Parathyroid adenoma (tissue), 2 donors: ENCODE measurements at regions not wholly inside any gene's neighbourhood (a gene's known extent, or its start where the extent isn't known, plus 50 kb on each side); places are given as distances from the start of the nearest gene placed in this dataset.

Source experiments
- H2AFZ ChIP-seq: fragments of 300-600 bp; sonication (generic); one replicate; pipeline ENCODE4 v1.7.0; 2017; ENCODE audit warnings: antibody characterized with exemption, mild to moderate bottlenecking
- H3K27ac ChIP-seq: fragments of 300-600 bp; sonication (generic); one replicate; pipeline ENCODE4 v1.7.0; 2017
- H3K27me3 ChIP-seq: fragments of 300-600 bp; sonication (generic); one replicate; pipeline ENCODE4 v1.7.0; 2017; ENCODE audit warnings: low read length; ENCODE audit not compliant: control insufficient read depth, insufficient read depth
- H3K36me3 ChIP-seq: fragments of 300-600 bp; sonication (generic); one replicate; pipeline ENCODE4 v1.7.0; 2017; ENCODE audit warnings: low read length; ENCODE audit not compliant: control insufficient read depth, insufficient read depth
- H3K4me1 ChIP-seq: fragments of 300-600 bp; sonication (generic); one replicate; pipeline ENCODE4 v1.7.0; 2017; ENCODE audit warnings: control low read depth
- H3K4me2 ChIP-seq: fragments of 300-600 bp; sonication (generic); one replicate; pipeline ENCODE4 v1.7.0; 2017; ENCODE audit warnings: low read length
- H3K4me3 ChIP-seq: fragments of 300-600 bp; sonication (generic); one replicate; pipeline ENCODE4 v1.7.0; 2017; ENCODE audit warnings: low read depth, low read length
- H3K79me2 ChIP-seq: fragments of 300-600 bp; sonication (generic); one replicate; pipeline ENCODE4 v1.7.0; 2017; ENCODE audit warnings: control low read depth
- H3K9ac ChIP-seq: fragments of 300-600 bp; sonication (generic); one replicate; pipeline ENCODE4 v1.7.0; 2017; ENCODE audit warnings: mild to moderate bottlenecking
- H3K9me3 ChIP-seq: fragments of 300-600 bp; sonication (generic); one replicate; pipeline ENCODE4 v1.7.0; 2017; ENCODE audit warnings: low read length; ENCODE audit not compliant: control insufficient read depth
- CTCF ChIP-seq: fragments of 300-600 bp; sonication (generic); IDR thresholded peaks from one replicate; pipeline ENCODE4 v1.7.0; 2017; ENCODE audit warnings: antibody characterized with exemption, mild to moderate bottlenecking
- donor health status: primary hyperparathyroidism.

GRCh38 chr4:19346636-19347035, 905.1 kb upstream of the SLIT2 start:
- Histone ChIP-seq H3K27me3 (no peaks in the 10 kb centered on the region), H3K36me3 (no peaks in the 10 kb centered on the region), H3K27ac (no peak overlapping the region), H3K4me2 (no peak overlapping the region), H3K4me3 (no peak overlapping the region), H3K4me1 (no peaks in the 10 kb centered on the region), H3K9me3 (no peaks in the 10 kb centered on the region), H2AFZ (no peak overlapping the region), H3K9ac (no peak overlapping the region), H3K79me2 (no peaks in the 10 kb centered on the region)
- TF ChIP-seq CTCF: no peak

GRCh38 chr4:19329631-19330030, 922.1 kb upstream of the SLIT2 start:
- no peaks in the 10 kb centered on the region for H3K79me2 ChIP-seq
- no peaks in the 10 kb centered on the region for H3K9me3 ChIP-seq
- no peaks in the 10 kb centered on the region for H3K27me3 ChIP-seq
- H3K4me3 ChIP-seq: no peak overlapping the region
- no peaks in the 10 kb centered on the region for H3K4me1 ChIP-seq
- no peaks in the 10 kb centered on the region for H3K36me3 ChIP-seq
- no peak for TF ChIP-seq CTCF
- no peak overlapping the region for H2AFZ ChIP-seq
- H3K27ac ChIP-seq: no peak overlapping the region
- no peak overlapping the region for H3K4me2 ChIP-seq
- no peak overlapping the region for H3K9ac ChIP-seq

GRCh38 chr4:19329077-19329476, 922.6 kb upstream of the SLIT2 start:
- H3K27me3 ChIP-seq: no peaks in the 10 kb centered on the region
- H2AFZ ChIP-seq: no peak overlapping the region
- H3K4me2 ChIP-seq: no peak overlapping the region
- H3K79me2 ChIP-seq: no peaks in the 10 kb centered on the region
- no peak for TF ChIP-seq CTCF
- no peak overlapping the region for H3K9ac ChIP-seq
- no peak overlapping the region for H3K27ac ChIP-seq
- H3K9me3 ChIP-seq: no peaks in the 10 kb centered on the region
- H3K4me1 ChIP-seq: no peaks in the 10 kb centered on the region
- H3K4me3 ChIP-seq: no peak overlapping the region
- H3K36me3 ChIP-seq: no peaks in the 10 kb centered on the region

- Histone ChIP-seq H3K9ac (no peak overlapping the region), H2AFZ (no peak overlapping the region), H3K4me2 (no peak overlapping the region), H3K27ac (no peak overlapping the region), H3K9me3 (no peaks in the 10 kb centered on the region), H3K36me3 (no peaks in the 10 kb centered on the region), H3K4me1 (no peaks in the 10 kb centered on the region), H3K27me3 (no peaks in the 10 kb centered on the region), H3K4me3 (no peak overlapping the region), H3K79me2 (no peaks in the 10 kb centered on the region)
- no peak for TF ChIP-seq CTCF
Observed at GRCh38 chr4:19327364-19327763, 924.3 kb upstream of the SLIT2 start.

- H3K9ac ChIP-seq: no peak overlapping the region
- H3K79me2 ChIP-seq: no peaks in the 10 kb centered on the region
- H3K27me3 ChIP-seq: no peaks in the 10 kb centered on the region
- no peak overlapping the region for H3K4me2 ChIP-seq
- no peaks in the 10 kb centered on the region for H3K36me3 ChIP-seq
- TF ChIP-seq CTCF: no peak
- H3K4me1 ChIP-seq: no peaks in the 10 kb centered on the region
- no peaks in the 10 kb centered on the region for H3K9me3 ChIP-seq
- H3K4me3 ChIP-seq: no peak overlapping the region
- no peak overlapping the region for H2AFZ ChIP-seq
- no peak overlapping the region for H3K27ac ChIP-seq
Observed at GRCh38 chr4:19324184-19324583, 927.5 kb upstream of the SLIT2 start.
